NCI-H460 (cell line): ENCODE measurements at regions not wholly inside any gene's neighbourhood (a gene's known extent, or its start where the extent isn't known, plus 50 kb on each side); places are given as distances from the start of the nearest gene placed in this dataset.
"Not testable (repeated sequence)": the region's sequence is repeated elsewhere in the genome, so short reads cannot be mapped to it uniquely, and the experiment has no call there.

Experiments
- DNase-seq: peaks from one replicate; pipeline ENCODE4 v3.0.0-alpha.2; 2016; ENCODE audit warnings: low read depth; ENCODE audit errors: extremely low read depth

- no peak for DNase-seq
These were observed 144.4 kb upstream of the NR2F2 start for GRCh38 chr15:96186105-96186504.

GRCh38 chr15:96187341-96188305 lies 142.9 kb upstream of the NR2F2 start:
- DNase-seq = no peak

- DNase-seq = no peak
These were observed 132.8 kb upstream of the NR2F2 start for GRCh38 chr15:96197721-96198120.

GRCh38 chr15:96199111-96199510 lies 131.4 kb upstream of the NR2F2 start:
- no peak for DNase-seq

GRCh38 chr15:96200357-96200967 lies 130.0 kb upstream of the NR2F2 start:
- no peak for DNase-seq

- DNase-seq = no peak
These were observed 128.8 kb upstream of the NR2F2 start for GRCh38 chr15:96201696-96202095.

- not testable (repeated sequence) for DNase-seq
These were observed 124.9 kb upstream of the NR2F2 start for GRCh38 chr15:96205588-96205987.

GRCh38 chr15:96207377-96208006 lies 123.0 kb upstream of the NR2F2 start:
- no peak for DNase-seq

GRCh38 chr15:96209285-96209735 lies 121.2 kb upstream of the NR2F2 start:
- DNase-seq = no peak

- DNase-seq = no peak
These were observed 117.5 kb upstream of the NR2F2 start for GRCh38 chr15:96213045-96213444.

- DNase-seq = no peak
These were observed 116.6 kb upstream of the NR2F2 start for GRCh38 chr15:96213896-96214295.

GRCh38 chr15:96216481-96216880 lies 114.0 kb upstream of the NR2F2 start:
- not testable (repeated sequence) for DNase-seq

- no peak for DNase-seq
These were observed 112.5 kb upstream of the NR2F2 start for GRCh38 chr15:96217983-96218382.

- DNase-seq = no peak
These were observed 111.7 kb upstream of the NR2F2 start for GRCh38 chr15:96218623-96219455.

GRCh38 chr15:96219681-96220080 lies 110.8 kb upstream of the NR2F2 start:
- DNase-seq = no peak

GRCh38 chr15:96220657-96221056 lies 109.8 kb upstream of the NR2F2 start:
- no peak for DNase-seq

- no peak for DNase-seq
These were observed 107.5 kb upstream of the NR2F2 start for GRCh38 chr15:96222981-96223380.

- no peak for DNase-seq
These were observed 106.6 kb upstream of the NR2F2 start for GRCh38 chr15:96223939-96224338.

- DNase-seq = no peak
These were observed 104.7 kb upstream of the NR2F2 start for GRCh38 chr15:96225642-96226259.

GRCh38 chr15:96230526-96231181 lies 99.8 kb upstream of the NR2F2 start:
- DNase-seq = peak; percentile 36
